PC-9 (cell line): ENCODE measurements at regions not wholly inside any gene's neighbourhood (a gene's known extent, or its start where the extent isn't known, plus 50 kb on each side); places are given as distances from the start of the nearest gene placed in this dataset.

Experiments
- BruUV-seq: library from RNA; stranded (reverse); fragments of 400-500 nt; replicated peaks from 2 replicates; lab custom pipeline; 2021; lab: Mats Ljungman, UMichigan
- CTCF ChIA-PET: fragments of 300-600 bp; sonication (Branson Sonifier 250); formaldehyde crosslinking; loops from one replicate; lab custom pipeline; 2022; ENCODE audit warnings: antibody characterized with exemption; lab: Charles Lee
- POLR2A ChIA-PET: fragments of 300-600 bp; sonication (Branson Sonifier 250); formaldehyde crosslinking; loops from one replicate; lab custom pipeline; 2022; ENCODE audit warnings: antibody characterized with exemption; ENCODE audit not compliant: unreplicated experiment; lab: Charles Lee
- DNase-seq, 2 experiments: peaks; one replicate each; pipeline versions ENCODE4 v3.0.0 to v3.0.0-alpha.2; 2015 to 2022; ENCODE audit warnings: mixed read lengths in 1 of 2
- H2AFZ ChIP-seq: fragments of 200-600 bp; sonication (generic); 2 replicates; pipeline ENCODE4 v1.8.1; 2017; ENCODE audit warnings: antibody characterized with exemption
- H3F3A ChIP-seq: fragments of 200-600 bp; sonication (generic); 2 replicates; pipeline ENCODE4 v1.8.1; 2017; ENCODE audit warnings: antibody characterized with exemption, mild to moderate bottlenecking, low read depth; ENCODE audit not compliant: insufficient read depth
- H3K27ac ChIP-seq: fragments of 200-600 bp; sonication (generic); 2 replicates; pipeline ENCODE4 v1.6.1; 2016; ENCODE audit warnings: mixed run types
- H3K27me3 ChIP-seq: fragments of 200-600 bp; sonication (generic); 2 replicates; pipeline ENCODE4 v1.6.1; 2016; ENCODE audit warnings: low read depth, mixed run types; ENCODE audit not compliant: insufficient read depth
- H3K36me3 ChIP-seq: fragments of 200-600 bp; sonication (generic); 2 replicates; pipeline ENCODE4 v1.6.1; 2016; ENCODE audit warnings: low read depth, mixed run types
- H3K4me1 ChIP-seq: fragments of 200-600 bp; sonication (generic); replicated peaks from 2 replicates; pipeline ENCODE4 v1.6.1; 2016; ENCODE audit warnings: mixed run types; ENCODE audit not compliant: insufficient read depth
- H3K4me2 ChIP-seq: fragments of 200-600 bp; sonication (generic); 2 replicates; pipeline ENCODE4 v1.6.1; 2017; ENCODE audit warnings: mixed run types
- H3K4me3 ChIP-seq: fragments of 200-600 bp; sonication (generic); 2 replicates; pipeline ENCODE4 v1.6.1; 2016; ENCODE audit warnings: mixed run types
- H3K79me2 ChIP-seq: fragments of 200-600 bp; sonication (generic); 2 replicates; pipeline ENCODE4 v1.6.1; 2017; ENCODE audit warnings: low read depth, mixed run types
- H3K9me2 ChIP-seq: fragments of 200-600 bp; sonication (generic); 2 replicates; pipeline ENCODE4 v1.8.1; 2017; ENCODE audit warnings: mild to moderate bottlenecking; ENCODE audit not compliant: insufficient read depth
- H3K9me3 ChIP-seq: fragments of 200-600 bp; sonication (generic); 2 replicates; pipeline ENCODE4 v1.8.1; 2016; ENCODE audit warnings: low read depth; ENCODE audit not compliant: insufficient read depth
- H4K20me1 ChIP-seq: fragments of 200-600 bp; sonication (generic); 2 replicates; pipeline ENCODE4 v1.8.1; 2017; ENCODE audit not compliant: insufficient read depth
- CTCF ChIP-seq: fragments of 200-600 bp; sonication (generic); conservative IDR thresholded peaks from 2 replicates; pipeline ENCODE4 v1.6.1; 2017; ENCODE audit warnings: mixed run types, antibody characterized with exemption, mild to moderate bottlenecking, moderate library complexity
- EZH2 ChIP-seq: fragments of 200-600 bp; sonication (generic); IDR thresholded peaks from 2 replicates; pipeline ENCODE4 v1.8.0; 2017; ENCODE audit warnings: antibody characterized with exemption, low read depth
- intact Hi-C: fragments of 100-400 bp; cut with micrococcal nuclease; formaldehyde crosslinking; loops from one replicate; pipeline ENCODE4 v1.10.0; 2022; ENCODE audit not compliant: unreplicated experiment

- intact Hi-C loops: loop anchor here (5.0 kb wide), 1 partner anchor 954 kb away; no protein-coding TSS in a partner anchor
These were observed 439.5 kb downstream of the EFNB2 start for GRCh38 chr13:106095919-106096318.

GRCh38 chr13:106095406-106095805 lies 440.1 kb downstream of the EFNB2 start:
- ChIA-PET CTCF (no interaction called here), POLR2A (no interaction called here)
- Histone ChIP-seq H3F3A (peaks cover 20% of the 10 kb centered on the region), H3K4me2 (no peak overlapping the region), H3K4me3 (no peak overlapping the region), H4K20me1 (no peaks in the 10 kb centered on the region), H3K27me3 (no peaks in the 10 kb centered on the region), H3K36me3 (no peaks in the 10 kb centered on the region), H3K4me1 (peaks cover 37% of the 10 kb centered on the region), H3K79me2 (no peaks in the 10 kb centered on the region), H2AFZ (no peak overlapping the region), H3K27ac (no peak overlapping the region), H3K9me3 (peaks cover 8% of the 10 kb centered on the region; the same call in 1 of the 2 replicates), H3K9me2 (no peaks in the 10 kb centered on the region)
- BruUV-seq: no TSS peak
- no peak for DNase-seq
- intact Hi-C loops: loop anchor here (5.0 kb wide), 1 partner anchor 953 kb away; no protein-coding TSS in a partner anchor
- TF ChIP-seq EZH2 (no peak), CTCF (no peak)

More at GRCh38 chr13:106095919-106096318, 439.5 kb downstream of the EFNB2 start:
- DNase-seq: no peak
- Histone ChIP-seq H3K9me2 (no peaks in the 10 kb centered on the region), H3K4me3 (no peak overlapping the region), H2AFZ (no peak overlapping the region), H3K27ac (peak overlapping the region; percentile 80), H3K4me1 (peaks cover 42% of the 10 kb centered on the region), H3K4me2 (peak overlapping the region; percentile 53), H3F3A (peaks cover 20% of the 10 kb centered on the region), H3K36me3 (no peaks in the 10 kb centered on the region), H3K27me3 (no peaks in the 10 kb centered on the region), H3K79me2 (no peaks in the 10 kb centered on the region), H3K9me3 (peaks cover 8% of the 10 kb centered on the region; the same call in 1 of the 2 replicates), H4K20me1 (no peaks in the 10 kb centered on the region)
- BruUV-seq: no TSS peak
- no peak for TF ChIP-seq EZH2
- no peak for TF ChIP-seq CTCF
- ChIA-PET CTCF (no interaction called here), POLR2A (no interaction called here)

GRCh38 chr13:106090001-106090400 lies 445.5 kb downstream of the EFNB2 start:
- intact Hi-C loops: no loop called here

More at GRCh38 chr13:106090001-106090400, 445.5 kb downstream of the EFNB2 start:
- Histone ChIP-seq H4K20me1 (no peaks in the 10 kb centered on the region), H3K27me3 (no peaks in the 10 kb centered on the region), H3K4me1 (no peaks in the 10 kb centered on the region), H3K36me3 (no peaks in the 10 kb centered on the region), H3F3A (no peaks in the 10 kb centered on the region), H3K27ac (no peak overlapping the region), H3K9me2 (no peaks in the 10 kb centered on the region), H3K9me3 (peaks cover 9% of the 10 kb centered on the region; the same call in 1 of the 2 replicates), H2AFZ (no peak overlapping the region; the same call in 1 of the 2 replicates), H3K4me2 (no peak overlapping the region), H3K79me2 (no peaks in the 10 kb centered on the region), H3K4me3 (no peak overlapping the region)
- no peak for DNase-seq
- POLR2A ChIA-PET: no interaction called here
- no TSS peak for BruUV-seq
- CTCF ChIA-PET: no interaction called here
- no peak for TF ChIP-seq CTCF
